ENCODE measurements at regions not wholly inside any gene's neighbourhood (a gene's known extent, or its start where the extent isn't known, plus 50 kb on each side); places are given as distances from the start of the nearest gene placed in this dataset.

DNA sequence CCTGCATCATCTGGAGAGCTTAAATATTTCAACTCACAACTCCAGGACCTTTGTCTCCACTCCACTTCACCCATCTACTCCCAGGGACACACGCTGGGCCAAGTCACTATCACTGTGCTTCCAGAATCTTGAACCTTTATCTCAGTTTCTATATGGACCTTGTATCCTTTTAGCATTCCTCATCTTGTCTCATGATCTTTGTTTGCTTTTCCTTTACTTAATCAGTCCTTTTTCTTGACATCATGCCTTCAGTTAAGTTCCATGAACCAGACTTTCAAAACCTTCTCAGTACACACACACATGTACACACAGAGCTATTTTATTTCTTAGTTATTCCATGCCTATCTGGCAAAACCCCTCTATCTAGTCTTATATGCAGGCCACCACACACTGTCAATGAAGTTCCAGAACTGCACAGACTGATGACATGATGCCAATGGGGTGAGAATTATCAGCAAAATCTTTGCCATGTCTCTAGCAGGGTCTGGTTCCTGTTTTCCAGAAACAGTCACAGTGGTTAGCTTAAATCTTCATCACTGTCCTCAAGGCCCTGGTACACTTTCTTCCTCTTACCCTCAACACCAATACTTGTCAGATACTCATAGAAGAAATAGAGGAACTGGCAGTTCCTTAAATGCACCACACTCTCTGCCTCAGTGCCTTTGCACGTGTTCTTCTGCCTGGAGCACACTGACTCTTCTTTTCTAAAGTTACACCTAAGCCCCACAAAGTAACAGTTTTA is 77.6 kb upstream of the STARD13 start:
- Mint-ChIP-seq H3K4me1 (ENCODE audit: low read depth) (peaks cover 9% of the 10 kb centered on the region), H3K27ac (no peak overlapping the region), H3K36me3 (no peaks in the 10 kb centered on the region), H3K4me3 (no peak overlapping the region), H3K9me3 (ENCODE audit: low read depth) (no peaks in the 10 kb centered on the region), H3K27me3 (peaks cover 14% of the 10 kb centered on the region)

DNA sequence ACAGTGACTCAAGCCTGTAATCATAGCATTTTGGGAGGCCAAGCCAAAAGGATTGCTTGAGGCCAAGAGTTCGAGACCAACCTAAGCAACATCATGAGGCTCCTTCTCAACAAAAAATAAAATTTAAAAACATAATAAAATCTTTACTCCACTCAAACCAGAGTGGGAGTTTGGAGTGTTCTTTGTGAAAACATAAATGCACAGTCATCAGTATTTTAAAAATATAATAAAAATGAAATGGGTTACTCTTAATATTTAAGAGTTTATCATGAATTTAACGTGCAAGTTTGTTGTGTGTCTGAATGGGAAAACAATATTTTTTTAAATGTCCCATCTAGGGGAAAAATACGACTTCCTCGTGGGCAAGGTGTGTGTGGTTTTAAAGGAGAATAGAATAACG is 78.6 kb upstream of the STARD13 start:
- Mint-ChIP-seq H3K4me1 (ENCODE audit: low read depth) (peaks cover 13% of the 10 kb centered on the region), H3K27ac (no peak overlapping the region), H3K27me3 (peaks cover 11% of the 10 kb centered on the region), H3K36me3 (no peaks in the 10 kb centered on the region), H3K9me3 (ENCODE audit: low read depth) (no peaks in the 10 kb centered on the region), H3K4me3 (no peak overlapping the region)

DNA sequence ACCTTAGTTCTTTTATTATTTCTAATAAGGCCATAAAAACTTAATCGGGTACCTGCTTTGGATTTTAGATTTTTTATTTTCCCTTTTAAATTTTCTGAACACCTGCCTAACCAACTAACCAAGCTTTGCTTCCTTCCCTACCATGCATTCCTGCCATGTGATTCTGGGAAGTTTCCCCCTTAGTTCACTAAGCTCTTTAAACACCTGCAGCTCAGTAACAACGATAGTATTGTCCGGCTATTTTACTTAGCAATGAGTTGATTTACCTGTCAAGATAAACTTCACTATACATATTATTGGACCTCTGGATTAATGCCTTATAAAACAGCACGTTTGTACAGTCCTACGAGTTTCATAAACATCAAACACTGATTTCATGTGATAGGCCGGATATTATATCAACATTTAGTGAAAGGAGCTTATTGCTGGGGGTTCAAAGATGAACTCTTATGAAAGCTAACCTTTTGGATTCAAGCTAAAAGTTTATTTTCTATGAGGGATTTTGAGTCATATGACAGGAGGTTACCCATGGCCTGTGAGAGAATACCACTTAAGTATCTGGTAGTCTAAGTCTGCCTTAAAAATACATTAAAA is 81.0 kb upstream of the STARD13 start:
- Mint-ChIP-seq H3K27ac (no peak overlapping the region), H3K4me3 (no peak overlapping the region), H3K36me3 (peaks cover 3% of the 10 kb centered on the region), H3K9me3 (ENCODE audit: low read depth) (no peaks in the 10 kb centered on the region), H3K4me1 (ENCODE audit: low read depth) (peaks cover 13% of the 10 kb centered on the region), H3K27me3 (peaks cover 10% of the 10 kb centered on the region)

- Mint-ChIP-seq H3K27me3 (peaks cover 7% of the 10 kb centered on the region), H3K4me1 (ENCODE audit: low read depth) (peaks cover 13% of the 10 kb centered on the region), H3K9me3 (ENCODE audit: low read depth) (no peaks in the 10 kb centered on the region), H3K4me3 (no peak overlapping the region), H3K36me3 (peaks cover 3% of the 10 kb centered on the region), H3K27ac (no peak overlapping the region)
These were observed 81.8 kb upstream of the STARD13 start for GRCh38 chr13:33367171-33367895.

GRCh38 chr13:33367926-33368325 is 82.4 kb upstream of the STARD13 start:
- Mint-ChIP-seq H3K27me3 (peaks cover 5% of the 10 kb centered on the region), H3K4me3 (peak overlapping the region; percentile 0), H3K4me1 (ENCODE audit: low read depth) (peaks cover 13% of the 10 kb centered on the region), H3K36me3 (peaks cover 3% of the 10 kb centered on the region), H3K27ac (peak overlapping the region; percentile 51), H3K9me3 (ENCODE audit: low read depth) (no peaks in the 10 kb centered on the region)

DNA sequence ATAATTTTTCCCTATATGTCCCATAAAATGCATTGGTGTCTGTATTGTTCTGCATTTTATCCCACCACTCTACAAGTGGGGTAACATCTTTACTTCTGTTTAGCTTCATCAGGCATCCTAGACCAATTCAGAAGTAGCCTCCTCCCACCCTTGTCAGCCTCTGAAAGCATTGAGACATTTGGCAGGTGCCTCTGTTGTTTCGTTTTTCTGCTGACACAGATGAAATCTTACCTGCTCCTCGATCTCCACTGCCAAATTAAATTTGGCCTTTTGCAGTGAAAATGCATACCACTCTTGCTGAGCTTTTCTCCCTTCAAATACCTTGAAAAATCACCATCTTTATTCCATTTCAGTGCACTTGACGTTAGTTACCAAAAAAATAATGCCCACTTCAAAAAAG is 83.5 kb upstream of the STARD13 start:
- no peak overlapping the region for H3K4me3 Mint-ChIP-seq
- peaks cover 3% of the 10 kb centered on the region for H3K36me3 Mint-ChIP-seq
- no peaks in the 10 kb centered on the region for H3K9me3 Mint-ChIP-seq (ENCODE audit: low read depth)
- H3K27ac Mint-ChIP-seq, result no peak overlapping the region
- peaks cover 13% of the 10 kb centered on the region for H3K4me1 Mint-ChIP-seq (ENCODE audit: low read depth)
- peaks cover 2% of the 10 kb centered on the region for H3K27me3 Mint-ChIP-seq

DNA sequence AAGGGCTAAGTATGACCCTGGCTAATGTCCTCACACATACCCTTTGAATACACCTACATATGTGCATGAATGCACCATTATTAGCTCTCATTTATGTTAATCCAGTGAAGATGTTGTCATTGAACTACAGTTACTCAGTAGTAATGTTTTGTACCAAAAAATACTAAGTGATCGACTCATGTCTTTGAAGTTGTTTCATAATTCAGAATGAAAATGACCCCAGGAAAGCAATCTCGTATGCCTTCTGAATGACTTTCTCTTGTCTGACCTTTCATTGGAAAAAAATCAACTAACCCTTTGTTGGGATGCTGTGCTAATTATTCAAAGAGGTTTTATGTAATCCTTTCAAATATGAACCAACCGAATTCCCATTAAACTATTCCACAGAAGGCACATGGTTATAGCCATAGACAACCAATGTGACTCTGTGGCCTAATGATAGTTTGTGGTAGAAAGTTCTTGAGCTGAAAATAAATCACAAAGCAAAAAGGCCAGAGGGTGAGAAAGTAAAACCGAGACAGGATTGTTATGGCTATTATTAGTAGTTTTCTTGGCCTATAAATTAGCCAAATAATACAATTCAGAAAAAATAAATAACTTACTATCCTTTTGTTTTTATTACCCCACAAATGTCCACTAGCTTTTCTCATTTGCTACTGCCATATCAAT is 86.8 kb upstream of the STARD13 start:
- no peaks in the 10 kb centered on the region for H3K9me3 Mint-ChIP-seq (ENCODE audit: low read depth)
- H3K4me1 Mint-ChIP-seq (ENCODE audit: low read depth), result peaks cover 12% of the 10 kb centered on the region
- peaks cover 3% of the 10 kb centered on the region for H3K36me3 Mint-ChIP-seq
- H3K27me3 Mint-ChIP-seq, result peaks cover 3% of the 10 kb centered on the region
- no peak overlapping the region for H3K27ac Mint-ChIP-seq
- H3K4me3 Mint-ChIP-seq, result no peak overlapping the region

DNA sequence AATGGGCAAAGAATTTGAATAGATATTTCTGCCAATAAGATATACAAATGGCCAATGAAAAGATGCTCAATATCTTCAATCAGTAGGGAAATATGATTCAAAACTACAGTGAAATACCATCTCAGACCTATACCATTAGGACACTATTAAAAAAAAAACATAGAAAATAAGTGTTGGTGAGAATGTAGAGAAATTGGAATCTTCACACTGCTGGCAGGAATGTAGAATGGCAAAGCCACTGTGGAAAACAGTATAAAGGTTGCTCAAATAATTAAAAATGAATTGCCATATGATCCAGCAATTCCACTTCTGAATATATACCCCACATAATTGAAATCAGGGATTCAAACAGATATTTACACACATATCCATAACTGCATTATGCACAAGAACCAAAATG is 88.1 kb upstream of the STARD13 start:
- no peak overlapping the region for H3K27ac Mint-ChIP-seq
- H3K9me3 Mint-ChIP-seq (ENCODE audit: low read depth), result no peaks in the 10 kb centered on the region
- H3K36me3 Mint-ChIP-seq, result peaks cover 3% of the 10 kb centered on the region
- H3K4me3 Mint-ChIP-seq, result no peak overlapping the region
- H3K27me3 Mint-ChIP-seq, result peaks cover 5% of the 10 kb centered on the region
- H3K4me1 Mint-ChIP-seq (ENCODE audit: low read depth), result peaks cover under 1% of the 10 kb centered on the region

GRCh38 chr13:33375421-33375820 is 89.9 kb upstream of the STARD13 start:
- Mint-ChIP-seq H3K9me3 (ENCODE audit: low read depth) (no peaks in the 10 kb centered on the region), H3K27me3 (peaks cover 3% of the 10 kb centered on the region), H3K27ac (no peak overlapping the region), H3K4me3 (no peak overlapping the region), H3K36me3 (peaks cover 3% of the 10 kb centered on the region), H3K4me1 (ENCODE audit: low read depth) (no peaks in the 10 kb centered on the region)

DNA sequence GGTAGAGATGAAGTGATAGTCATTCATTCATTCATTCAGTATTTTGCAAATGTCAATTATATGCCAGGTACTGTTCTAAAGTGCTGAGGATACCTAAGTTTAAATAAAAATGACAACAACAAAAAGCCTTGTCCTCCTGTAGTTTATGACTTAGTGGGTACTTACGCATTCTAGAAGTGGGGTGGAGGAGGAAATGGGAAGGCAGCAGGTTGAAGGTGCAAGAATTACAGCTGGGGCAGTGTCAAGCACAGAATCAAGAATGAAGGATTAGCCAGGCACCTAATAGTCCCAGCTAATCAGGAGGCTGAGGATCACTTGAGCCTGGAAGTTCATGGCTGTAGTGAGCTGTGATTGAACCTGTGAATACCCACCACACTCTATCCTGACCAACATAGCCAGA is 90.7 kb upstream of the STARD13 start:
- Mint-ChIP-seq H3K9me3 (ENCODE audit: low read depth) (no peaks in the 10 kb centered on the region), H3K4me1 (ENCODE audit: low read depth) (no peaks in the 10 kb centered on the region), H3K27me3 (peaks cover 3% of the 10 kb centered on the region), H3K36me3 (no peaks in the 10 kb centered on the region), H3K27ac (no peak overlapping the region), H3K4me3 (no peak overlapping the region)

DNA sequence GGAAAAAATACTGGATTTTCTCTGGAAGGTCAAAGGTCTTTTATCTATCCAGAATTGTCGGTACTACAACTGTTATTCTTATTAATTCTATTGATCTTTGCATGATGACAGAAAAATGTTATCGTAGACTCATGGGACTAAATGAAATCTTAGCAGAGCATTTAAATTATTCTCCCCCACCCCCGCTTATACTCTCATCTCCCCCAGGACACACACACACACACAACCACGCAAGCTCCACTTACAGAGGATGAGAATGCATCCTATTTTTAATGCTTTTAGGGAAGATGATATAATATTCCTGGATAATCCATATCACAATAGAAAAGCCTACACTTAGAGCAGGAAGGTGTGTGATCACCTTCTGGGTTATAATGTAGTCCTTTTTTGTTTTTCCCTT is 91.9 kb upstream of the STARD13 start:
- Mint-ChIP-seq H3K36me3 (no peaks in the 10 kb centered on the region), H3K27ac (no peak overlapping the region), H3K4me1 (ENCODE audit: low read depth) (no peaks in the 10 kb centered on the region)

DNA sequence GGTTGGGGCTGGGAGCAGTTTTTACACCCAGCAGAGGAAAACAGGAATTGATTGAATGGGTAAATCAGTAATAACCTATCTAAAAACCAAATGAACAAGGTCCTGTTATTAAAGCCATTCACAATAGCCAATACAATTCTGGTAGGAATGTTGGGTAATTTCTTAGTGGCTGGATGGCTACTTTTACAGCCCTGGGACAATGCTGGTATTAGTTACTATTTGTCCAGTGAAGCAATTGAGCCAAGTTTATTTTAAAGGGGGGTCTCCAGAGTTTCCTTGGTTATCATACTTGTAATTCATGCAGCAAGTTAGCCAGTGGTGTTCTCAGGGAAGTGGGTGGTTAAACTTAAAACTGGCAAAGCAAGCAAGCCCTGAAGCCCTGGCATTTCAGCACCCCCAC is 92.3 kb upstream of the STARD13 start:
- H3K36me3 Mint-ChIP-seq, result no peaks in the 10 kb centered on the region
- no peaks in the 10 kb centered on the region for H3K9me3 Mint-ChIP-seq (ENCODE audit: low read depth)
- peaks cover 3% of the 10 kb centered on the region for H3K27me3 Mint-ChIP-seq
- H3K4me3 Mint-ChIP-seq, result no peak overlapping the region
- H3K4me1 Mint-ChIP-seq (ENCODE audit: low read depth), result no peaks in the 10 kb centered on the region
- no peak overlapping the region for H3K27ac Mint-ChIP-seq

More for the DNA sequence above, 91.9 kb upstream of the STARD13 start:
- no peak overlapping the region for H3K4me3 Mint-ChIP-seq
- no peaks in the 10 kb centered on the region for H3K9me3 Mint-ChIP-seq (ENCODE audit: low read depth)
- H3K27me3 Mint-ChIP-seq, result peaks cover 3% of the 10 kb centered on the region

GRCh38 chr13:33379608-33380007 is 94.1 kb upstream of the STARD13 start:
- Mint-ChIP-seq H3K4me1 (ENCODE audit: low read depth) (no peaks in the 10 kb centered on the region), H3K9me3 (ENCODE audit: low read depth) (no peaks in the 10 kb centered on the region), H3K27me3 (peaks cover 3% of the 10 kb centered on the region), H3K27ac (no peak overlapping the region), H3K36me3 (no peaks in the 10 kb centered on the region), H3K4me3 (no peak overlapping the region)

DNA sequence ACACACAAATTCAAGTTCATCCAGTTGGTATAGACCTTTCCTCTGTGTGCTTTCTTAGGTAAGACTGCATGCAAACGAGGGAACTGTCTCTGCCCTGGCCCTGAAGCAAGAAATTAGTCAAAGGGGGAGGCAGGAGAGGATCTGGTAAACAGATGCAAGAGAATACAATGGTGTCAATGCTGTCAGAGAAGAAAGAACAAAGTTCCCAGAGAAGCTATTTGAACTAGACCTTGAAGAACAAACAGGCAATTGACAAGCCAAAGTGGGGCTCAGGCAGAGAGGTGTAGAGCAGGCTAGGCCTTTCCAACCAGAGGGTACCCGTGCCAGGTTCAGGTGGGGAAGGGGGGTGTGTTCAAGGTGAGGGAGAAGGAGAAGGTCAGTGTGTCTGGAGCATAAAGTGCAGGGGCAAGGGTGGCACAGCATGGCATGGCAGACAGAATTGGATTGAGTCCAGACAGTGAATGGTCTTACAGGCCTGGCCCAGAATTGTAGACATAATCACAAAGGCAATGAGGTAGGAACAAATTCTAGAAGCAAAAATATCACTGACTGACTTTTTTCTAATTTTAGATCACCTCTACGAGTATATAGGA is 95.0 kb upstream of the STARD13 start:
- H3K27me3 Mint-ChIP-seq, result peaks cover 3% of the 10 kb centered on the region
- no peak overlapping the region for H3K4me3 Mint-ChIP-seq
- H3K4me1 Mint-ChIP-seq (ENCODE audit: low read depth), result no peaks in the 10 kb centered on the region
- H3K36me3 Mint-ChIP-seq, result no peaks in the 10 kb centered on the region
- H3K27ac Mint-ChIP-seq, result no peak overlapping the region
- H3K9me3 Mint-ChIP-seq (ENCODE audit: low read depth), result no peaks in the 10 kb centered on the region

DNA sequence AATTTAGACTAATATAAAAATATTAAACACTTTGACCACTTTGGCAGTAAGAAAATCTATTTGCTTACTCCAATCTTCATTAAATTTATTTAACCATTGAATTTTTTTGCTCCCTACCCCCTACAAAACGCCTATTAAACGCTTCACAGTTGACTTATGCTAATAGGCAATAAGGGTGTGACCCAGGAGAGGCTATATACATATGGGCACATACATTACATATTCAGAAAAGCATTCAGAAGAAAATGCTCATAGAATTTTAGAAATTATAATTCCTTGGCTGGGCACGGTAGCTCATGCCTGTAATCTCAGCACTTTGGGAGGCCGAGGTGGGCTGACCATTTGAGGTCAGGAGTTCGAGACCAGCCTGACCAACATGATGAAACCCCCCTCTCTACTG is 95.6 kb upstream of the STARD13 start:
- Mint-ChIP-seq H3K9me3 (ENCODE audit: low read depth) (no peaks in the 10 kb centered on the region), H3K27me3 (peaks cover 3% of the 10 kb centered on the region), H3K36me3 (no peaks in the 10 kb centered on the region), H3K4me1 (ENCODE audit: low read depth) (no peaks in the 10 kb centered on the region), H3K27ac (no peak overlapping the region), H3K4me3 (no peak overlapping the region)
